A549 (cell line): ENCODE measurements at regions not wholly inside any gene's neighbourhood (a gene's known extent, or its start where the extent isn't known, plus 50 kb on each side); places are given as distances from the start of the nearest gene placed in this dataset.

Experiments
- ATAC-seq, 2 experiments: fragments of 200-7000 bp in 1 of 2; fragments of >200 bp in 1 of 2; cut with Nextera tagmentation in 1 of 2; cut with Tn5 transposase in 1 of 2; 3 replicates each; pipeline versions ENCODE4 v1.8.0 to v1.9.1; 2018 to 2020; ENCODE audit warnings: mild to moderate bottlenecking in 1 of 2, moderate library complexity in 1 of 2
- CTCF ChIA-PET: fragments of 300-600 bp; sonication (Branson Sonifier 250); formaldehyde crosslinking; extraction: SDS; loops from one replicate; lab custom pipeline; 2021; ENCODE audit warnings: antibody characterized with exemption, inconsistent platforms; lab: Yijun Ruan, JAX
- POLR2A ChIA-PET: fragments of 350-600 bp; formaldehyde crosslinking; extraction: SDS; loops from one replicate; lab custom pipeline; 2021; ENCODE audit warnings: antibody characterized with exemption, inconsistent platforms; lab: Yijun Ruan, JAX
- DNase-seq, 2 experiments: peaks; one replicate each; pipeline versions ENCODE4 v3.0.0 to v3.0.0-alpha.2; 2011 to 2016; ENCODE audit warnings: low read depth in 1 of 2, low spot score in 1 of 2
- FAIRE-seq: peaks from 2 replicates; lab custom pipeline; 2011; peaks lifted over from hg19 to GRCh38; lab: Jason Lieb, UNC
- H3K27ac ChIP-seq, 2 experiments: fragments of >200 bp; sonication (Bioruptor Twin); formaldehyde crosslinking; 3 replicates each; pipeline ENCODE4 v1.5.1; 2016 to 2017
- H3K4me1 ChIP-seq: fragments of >200 bp; sonication (Bioruptor Twin); formaldehyde crosslinking; 3 replicates; pipeline ENCODE4 v1.6.1; 2016
- H3K4me2 ChIP-seq: fragments of >200 bp; sonication (Bioruptor Twin); formaldehyde crosslinking; 3 replicates; pipeline ENCODE4 v1.6.1; 2016
- H3K4me3 ChIP-seq: fragments of >200 bp; sonication (Bioruptor Twin); formaldehyde crosslinking; 3 replicates; pipeline ENCODE4 v1.5.1; 2016
- H3K9me3 ChIP-seq: fragments of >200 bp; sonication (Bioruptor Twin); formaldehyde crosslinking; 3 replicates; pipeline ENCODE4 v1.6.1; 2016
- ATOH8 ChIP-seq: fragments of 250-450 bp; sonication (Bioruptor Pico); IDR thresholded peaks from 2 replicates; pipeline ENCODE4 v1.5.0; 2020; ENCODE audit warnings: low read depth, mild to moderate bottlenecking, moderate library complexity
- CBX2 ChIP-seq: fragments of 200-600 bp; sonication (generic); IDR thresholded peaks from 2 replicates; pipeline ENCODE4 v1.6.1; 2016; ENCODE audit warnings: low read depth, mild to moderate bottlenecking, borderline replicate concordance
- E2F6 ChIP-seq: IDR thresholded peaks from 2 replicates; pipeline ENCODE4 v1.6.1; 2012; ENCODE audit warnings: low read depth, borderline replicate concordance
- EHMT2 ChIP-seq: fragments of 200-600 bp; sonication (generic); IDR thresholded peaks from 2 replicates; pipeline ENCODE4 v1.6.1; 2016; ENCODE audit warnings: antibody characterized with exemption, low read depth, mild to moderate bottlenecking, moderate library complexity
- ESRRA ChIP-seq: fragments of 150-350 bp; IDR thresholded peaks from 2 replicates; pipeline ENCODE4 v1.6.1; 2014; ENCODE audit warnings: mild to moderate bottlenecking, low read length, borderline replicate concordance
- FOSB ChIP-seq: fragments of 250-450 bp; sonication (Bioruptor Pico); IDR thresholded peaks from 2 replicates; pipeline ENCODE4 v1.5.0; 2020; ENCODE audit warnings: mild to moderate bottlenecking, moderate library complexity
- FOSL2 ChIP-seq, 2 experiments: fragments of 450-650 bp in 1 of 2; fragments of >200 bp in 1 of 2; sonication (Bioruptor Twin) in 1 of 2; formaldehyde crosslinking; IDR thresholded peaks; 2 replicates each; pipeline versions ENCODE4 v1.5.0 to v1.6.1; 2016 to 2020; ENCODE audit warnings: mild to moderate bottlenecking in 1 of 2, moderate library complexity in 1 of 2
- HEYL ChIP-seq: fragments of 250-450 bp; sonication (Bioruptor Pico); IDR thresholded peaks from 2 replicates; pipeline ENCODE4 v1.8.0; 2021; ENCODE audit warnings: mild to moderate bottlenecking, moderate library complexity
- HOXB5 ChIP-seq: fragments of 250-450 bp; sonication (Bioruptor Pico); IDR thresholded peaks from 2 replicates; pipeline ENCODE4 v1.5.0; 2020; ENCODE audit warnings: mild to moderate bottlenecking, moderate library complexity
- JUN ChIP-seq, 2 experiments: fragments of >200 bp; sonication (Bioruptor Twin); formaldehyde crosslinking; IDR thresholded peaks; 2 replicates in 1 of 2; 3 replicates in 1 of 2; pipeline ENCODE4 v1.6.1; 2016 to 2017
- KDM1A ChIP-seq: fragments of 200-600 bp; sonication (generic); IDR thresholded peaks from 2 replicates; pipeline ENCODE4 v1.6.1; 2016; ENCODE audit warnings: low read depth, mild to moderate bottlenecking
- KDM5A ChIP-seq: fragments of 200-600 bp; sonication (generic); IDR thresholded peaks from 2 replicates; pipeline ENCODE4 v1.6.1; 2016; ENCODE audit warnings: antibody characterized with exemption, mild to moderate bottlenecking
- NPAS2 ChIP-seq: fragments of 250-450 bp; sonication (Bioruptor Pico); IDR thresholded peaks from 2 replicates; pipeline ENCODE4 v1.8.0; 2022; ENCODE audit warnings: mild to moderate bottlenecking, moderate library complexity, borderline replicate concordance
- PHF8 ChIP-seq: fragments of 200-600 bp; sonication (generic); IDR thresholded peaks from 2 replicates; pipeline ENCODE4 v1.6.1; 2016; ENCODE audit warnings: low read depth, mild to moderate bottlenecking, antibody characterized with exemption, moderate library complexity, borderline replicate concordance
- POLR2A ChIP-seq: IDR thresholded peaks from 2 replicates; pipeline ENCODE4 v1.6.1; 2012; ENCODE audit warnings: mild to moderate bottlenecking, low read length
- REST ChIP-seq: fragments of 200-600 bp; sonication (generic); IDR thresholded peaks from 2 replicates; pipeline ENCODE4 v1.6.1; 2016; ENCODE audit warnings: antibody characterized with exemption, mild to moderate bottlenecking, moderate library complexity
- RFX5 ChIP-seq: fragments of 450-650 bp; IDR thresholded peaks from 2 replicates; pipeline ENCODE4 v1.7.1; 2014; ENCODE audit warnings: antibody characterized with exemption, mild to moderate bottlenecking, moderate library complexity
- TFCP2L1 ChIP-seq: fragments of 250-450 bp; sonication (Bioruptor Pico); IDR thresholded peaks from 2 replicates; pipeline ENCODE4 v1.5.0; 2021; ENCODE audit warnings: mild to moderate bottlenecking
- USF2 ChIP-seq: fragments of 450-650 bp; IDR thresholded peaks from 2 replicates; pipeline ENCODE4 v1.6.1; 2014; ENCODE audit warnings: antibody characterized with exemption
- ZFP36 ChIP-seq: fragments of 450-650 bp; IDR thresholded peaks from 2 replicates; pipeline ENCODE4 v1.6.1; 2014; ENCODE audit warnings: borderline replicate concordance; ENCODE audit not compliant: partially characterized antibody
- WGBS: methylation state at CpG from one replicate; pipeline ENCODE4 v1.1.6; 2017; ENCODE audit errors: missing lambda C conversion rate; 5-methylcytosine and 5-hydroxymethylcytosine counted together
- TF ChIP-seq, protein P1 (sequence below): IDR thresholded peaks from 2 replicates; pipeline ENCODE4 v1.6.1; 2012
- TF ChIP-seq, protein P2 (sequence below): fragments of >200 bp; sonication (Bioruptor Twin); formaldehyde crosslinking; IDR thresholded peaks from 2 replicates; pipeline ENCODE4 v1.6.1; 2016
- TF ChIP-seq, protein P3 (sequence below): fragments of 250-450 bp; sonication (Bioruptor Pico); IDR thresholded peaks from 2 replicates; pipeline ENCODE4 v1.5.0; 2021; ENCODE audit warnings: mild to moderate bottlenecking, moderate library complexity, borderline replicate concordance

- no peaks in the 10 kb centered on the region for H3K4me1 ChIP-seq
- TF ChIP-seq ZFP36 = no peak
- no peak for TF ChIP-seq ATOH8 (CRISPR knock-in tag)
- TF ChIP-seq HOXB5 (CRISPR knock-in tag) = no peak
- no peak for TF ChIP-seq KDM5A
- no peak for TF ChIP-seq TFCP2L1
- TF ChIP-seq, protein P1, sequence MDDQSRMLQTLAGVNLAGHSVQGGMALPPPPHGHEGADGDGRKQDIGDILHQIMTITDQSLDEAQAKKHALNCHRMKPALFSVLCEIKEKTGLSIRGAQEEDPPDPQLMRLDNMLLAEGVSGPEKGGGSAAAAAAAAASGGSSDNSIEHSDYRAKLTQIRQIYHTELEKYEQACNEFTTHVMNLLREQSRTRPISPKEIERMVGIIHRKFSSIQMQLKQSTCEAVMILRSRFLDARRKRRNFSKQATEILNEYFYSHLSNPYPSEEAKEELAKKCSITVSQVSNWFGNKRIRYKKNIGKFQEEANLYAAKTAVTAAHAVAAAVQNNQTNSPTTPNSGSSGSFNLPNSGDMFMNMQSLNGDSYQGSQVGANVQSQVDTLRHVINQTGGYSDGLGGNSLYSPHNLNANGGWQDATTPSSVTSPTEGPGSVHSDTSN = no peak
- TF ChIP-seq E2F6 = no peak
- TF ChIP-seq, all 56 proteins: peak for 0
- 28% methylated on average over 2 of the region's 2 CpGs for WGBS
- FAIRE-seq (no peak), DNase-seq (no peak), ATAC-seq (no peak)
- no peak overlapping the region for H3K4me2 ChIP-seq
- CTCF ChIA-PET = no interaction called here
- no peak overlapping the region for H3K27ac ChIP-seq
- POLR2A ChIA-PET = no interaction called here
- no peak overlapping the region for H3K4me3 ChIP-seq
- H3K9me3 ChIP-seq = no peaks in the 10 kb centered on the region
Measured at GRCh38 chr18:37935086-37935485, 369.5 kb upstream of the CELF4 start.

DNA sequence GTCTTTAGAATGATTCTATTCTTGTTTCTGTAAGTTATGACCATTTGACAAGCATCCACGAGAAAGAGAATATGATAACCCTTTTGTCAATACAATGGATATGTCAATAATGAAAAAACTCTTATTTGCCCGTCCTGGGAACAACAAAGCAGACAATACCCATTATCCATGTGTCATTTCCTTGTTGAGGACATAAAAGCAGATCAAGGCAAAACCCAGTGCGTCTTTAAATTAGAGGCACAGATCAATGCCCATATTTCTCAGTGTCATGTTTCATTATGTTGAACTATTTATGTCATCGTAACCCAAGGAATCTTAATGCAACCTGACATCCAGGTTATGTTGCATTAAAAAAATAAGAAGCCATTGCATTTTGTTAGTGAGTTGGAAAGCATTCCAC is 365.0 kb upstream of the CELF4 start:
- no peak overlapping the region for H3K27ac ChIP-seq
- WGBS = 5% methylated on average over 4 of the region's 4 CpGs
- H3K4me1 ChIP-seq = no peaks in the 10 kb centered on the region
- no peak for ATAC-seq
- no peak overlapping the region for H3K4me3 ChIP-seq
- H3K9me3 ChIP-seq = no peaks in the 10 kb centered on the region
- CTCF ChIA-PET = no interaction called here
- TF ChIP-seq TFCP2L1 = no peak
- no peak for TF ChIP-seq ATOH8 (CRISPR knock-in tag)
- TF ChIP-seq JUN (IDR thresholded peaks at IDR 0.05) = no peak
- TF ChIP-seq FOSL2 (IDR thresholded peaks at IDR 0.05) = no peak
- TF ChIP-seq FOSL2 (CRISPR knock-in tag; IDR thresholded peaks at IDR 0.05) = no peak
- no peak for TF ChIP-seq CBX2
- TF ChIP-seq ESRRA = no peak
- TF ChIP-seq, protein P2, sequence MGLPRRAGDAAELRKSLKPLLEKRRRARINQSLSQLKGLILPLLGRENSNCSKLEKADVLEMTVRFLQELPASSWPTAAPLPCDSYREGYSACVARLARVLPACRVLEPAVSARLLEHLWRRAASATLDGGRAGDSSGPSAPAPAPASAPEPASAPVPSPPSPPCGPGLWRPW = no peak
- TF ChIP-seq REST = no peak
- no peak for TF ChIP-seq FOSB
- no peak for TF ChIP-seq USF2
- no peak for TF ChIP-seq PHF8
- TF ChIP-seq KDM1A = no peak
- TF ChIP-seq, protein P3, sequence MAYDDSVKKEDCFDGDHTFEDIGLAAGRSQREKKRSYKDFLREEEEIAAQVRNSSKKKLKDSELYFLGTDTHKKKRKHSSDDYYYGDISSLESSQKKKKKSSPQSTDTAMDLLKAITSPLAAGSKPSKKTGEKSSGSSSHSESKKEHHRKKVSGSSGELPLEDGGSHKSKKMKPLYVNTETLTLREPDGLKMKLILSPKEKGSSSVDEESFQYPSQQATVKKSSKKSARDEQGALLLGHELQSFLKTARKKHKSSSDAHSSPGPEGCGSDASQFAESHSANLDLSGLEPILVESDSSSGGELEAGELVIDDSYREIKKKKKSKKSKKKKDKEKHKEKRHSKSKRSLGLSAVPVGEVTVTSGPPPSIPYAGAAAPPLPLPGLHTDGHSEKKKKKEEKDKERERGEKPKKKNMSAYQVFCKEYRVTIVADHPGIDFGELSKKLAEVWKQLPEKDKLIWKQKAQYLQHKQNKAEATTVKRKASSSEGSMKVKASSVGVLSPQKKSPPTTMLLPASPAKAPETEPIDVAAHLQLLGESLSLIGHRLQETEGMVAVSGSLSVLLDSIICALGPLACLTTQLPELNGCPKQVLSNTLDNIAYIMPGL (CRISPR knock-in tag) = no peak
- no peak for TF ChIP-seq EHMT2
- no peak for TF ChIP-seq RFX5
- no peak for TF ChIP-seq NPAS2 (CRISPR knock-in tag)
- TF ChIP-seq HEYL (CRISPR knock-in tag) = no peak
- no peak for TF ChIP-seq POLR2A
- TF ChIP-seq E2F6 = no peak
- H3K4me2 ChIP-seq = no peak overlapping the region
- no peak for FAIRE-seq
- POLR2A ChIA-PET = no interaction called here
- DNase-seq = no peak
